GM23338 (cell line): ENCODE measurements at regions not wholly inside any gene's neighbourhood (a gene's known extent, or its start where the extent isn't known, plus 50 kb on each side); places are given as distances from the start of the nearest gene placed in this dataset.

Source experiments
- ATAC-seq: fragments of 200-7000 bp; cut with Tn5 transposase; 3 replicates; pipeline ENCODE4 v1.9.1; 2020
- DNase-seq: peaks from one replicate; pipeline ENCODE4 v3.0.0-alpha.2; 2015; ENCODE audit warnings: low spot score
- H2AFZ ChIP-seq: fragments of 200-600 bp; sonication (generic); 2 replicates; pipeline ENCODE4 v1.8.0; 2016; ENCODE audit warnings: antibody characterized with exemption, mild to moderate bottlenecking, moderate library complexity
- H3F3A ChIP-seq: fragments of 200-600 bp; sonication (generic); replicated peaks from 2 replicates; pipeline ENCODE4 v1.8.0; 2017; ENCODE audit warnings: antibody characterized with exemption, mixed run types, low read depth
- H3K27ac ChIP-seq: fragments of 200-600 bp; sonication (generic); 2 replicates; pipeline ENCODE4 v1.6.1; 2016; ENCODE audit warnings: low read depth
- H3K27me3 ChIP-seq: fragments of 200-600 bp; sonication (generic); 2 replicates; pipeline ENCODE4 v1.8.0; 2016; ENCODE audit warnings: mild to moderate bottlenecking, mixed run types, moderate library complexity; ENCODE audit not compliant: insufficient read depth
- H3K36me3 ChIP-seq: fragments of 200-600 bp; sonication (generic); 2 replicates; pipeline ENCODE4 v1.8.0; 2016; ENCODE audit warnings: mild to moderate bottlenecking; ENCODE audit not compliant: insufficient read depth
- H3K4me1 ChIP-seq: fragments of 200-600 bp; sonication (generic); 2 replicates; pipeline ENCODE4 v1.8.0; 2016; ENCODE audit warnings: mild to moderate bottlenecking, moderate library complexity; ENCODE audit not compliant: insufficient read depth
- H3K4me2 ChIP-seq: fragments of 200-600 bp; sonication (generic); 2 replicates; pipeline ENCODE4 v1.7.1; 2017; ENCODE audit warnings: mixed run types
- H3K4me3 ChIP-seq: fragments of 200-600 bp; sonication (generic); 2 replicates; pipeline ENCODE4 v1.6.1; 2016; ENCODE audit warnings: mixed run types
- H3K79me2 ChIP-seq: fragments of 200-600 bp; sonication (generic); replicated peaks from 2 replicates; pipeline ENCODE4 v1.8.0; 2017; ENCODE audit warnings: mild to moderate bottlenecking; ENCODE audit not compliant: insufficient read depth
- H3K9me2 ChIP-seq: fragments of 200-600 bp; sonication (generic); 2 replicates; pipeline ENCODE4 v1.8.0; 2017; ENCODE audit not compliant: insufficient read depth
- H4K20me1 ChIP-seq: fragments of 200-600 bp; sonication (generic); replicated peaks from 2 replicates; pipeline ENCODE4 v1.8.0; 2017; ENCODE audit warnings: mild to moderate bottlenecking; ENCODE audit not compliant: insufficient read depth
- H3K27ac Mint-ChIP-seq: 2 replicates; pipeline ENCODE4 v1.8.0; 2020; ENCODE audit warnings: inconsistent platforms, mild to moderate bottlenecking, moderate library complexity, mixed read lengths
- H3K27me3 Mint-ChIP-seq: 3 replicates; pipeline ENCODE4 v1.8.0; 2022; ENCODE audit warnings: low read depth, mild to moderate bottlenecking, moderate library complexity, mixed read lengths, inconsistent platforms; ENCODE audit not compliant: insufficient read depth, poor library complexity
- H3K36me3 Mint-ChIP-seq: 3 replicates; pipeline ENCODE4 v1.8.0; 2021; ENCODE audit warnings: low read depth, mild to moderate bottlenecking, inconsistent platforms, moderate library complexity, mixed read lengths
- H3K4me1 Mint-ChIP-seq: 3 replicates; pipeline ENCODE4 v1.8.0; 2020; ENCODE audit warnings: mild to moderate bottlenecking, inconsistent platforms, mixed read lengths
- H3K4me3 Mint-ChIP-seq: 3 replicates; pipeline ENCODE4 v1.8.0; 2021; ENCODE audit warnings: moderate library complexity, mild to moderate bottlenecking, inconsistent platforms, mixed read lengths
- H3K9me3 Mint-ChIP-seq: 3 replicates; pipeline ENCODE4 v1.8.0; 2020; ENCODE audit warnings: moderate library complexity, mild to moderate bottlenecking, inconsistent platforms, mixed read lengths
- NANOG ChIP-seq: IDR thresholded peaks from 2 replicates; pipeline ENCODE4 v1.6.1; 2016; ENCODE audit warnings: antibody characterized with exemption, borderline replicate concordance
- POLR2AphosphoS5 ChIP-seq: IDR thresholded peaks from 2 replicates; pipeline ENCODE4 v1.6.1; 2016; ENCODE audit warnings: antibody characterized with exemption, low read depth
- STAT1 ChIP-seq: IDR thresholded peaks from one replicate; pipeline ENCODE4 v1.6.1; 2016; ENCODE audit warnings: antibody characterized with exemption; ENCODE audit not compliant: unreplicated experiment
- ZNF114 ChIP-seq: fragments of 250-450 bp; sonication (Bioruptor Pico); IDR thresholded peaks from 2 replicates; pipeline ENCODE4 v1.5.0; 2020; ENCODE audit warnings: mild to moderate bottlenecking, moderate library complexity
- ZNF331 ChIP-seq: fragments of 250-450 bp; sonication (Bioruptor Pico); IDR thresholded peaks from 2 replicates; pipeline ENCODE4 v1.5.0; 2020; ENCODE audit warnings: low read depth, mild to moderate bottlenecking, moderate library complexity
- TF ChIP-seq, protein P1 (sequence below), 2 experiments: fragments of 200-600 bp in 1 of 2; sonication (generic) in 1 of 2; conservative IDR thresholded peaks; 2 replicates each; pipeline versions ENCODE4 v1.5.1 to v1.6.1; 2016 to 2017; ENCODE audit warnings: antibody characterized with exemption in 2 of 2, low read depth in 2 of 2, mild to moderate bottlenecking in 2 of 2, moderate library complexity in 1 of 2
- TF ChIP-seq, protein P2 (sequence below): IDR thresholded peaks from one replicate; pipeline ENCODE4 v1.6.1; 2018; ENCODE audit warnings: antibody characterized with exemption; ENCODE audit not compliant: unreplicated experiment

DNA sequence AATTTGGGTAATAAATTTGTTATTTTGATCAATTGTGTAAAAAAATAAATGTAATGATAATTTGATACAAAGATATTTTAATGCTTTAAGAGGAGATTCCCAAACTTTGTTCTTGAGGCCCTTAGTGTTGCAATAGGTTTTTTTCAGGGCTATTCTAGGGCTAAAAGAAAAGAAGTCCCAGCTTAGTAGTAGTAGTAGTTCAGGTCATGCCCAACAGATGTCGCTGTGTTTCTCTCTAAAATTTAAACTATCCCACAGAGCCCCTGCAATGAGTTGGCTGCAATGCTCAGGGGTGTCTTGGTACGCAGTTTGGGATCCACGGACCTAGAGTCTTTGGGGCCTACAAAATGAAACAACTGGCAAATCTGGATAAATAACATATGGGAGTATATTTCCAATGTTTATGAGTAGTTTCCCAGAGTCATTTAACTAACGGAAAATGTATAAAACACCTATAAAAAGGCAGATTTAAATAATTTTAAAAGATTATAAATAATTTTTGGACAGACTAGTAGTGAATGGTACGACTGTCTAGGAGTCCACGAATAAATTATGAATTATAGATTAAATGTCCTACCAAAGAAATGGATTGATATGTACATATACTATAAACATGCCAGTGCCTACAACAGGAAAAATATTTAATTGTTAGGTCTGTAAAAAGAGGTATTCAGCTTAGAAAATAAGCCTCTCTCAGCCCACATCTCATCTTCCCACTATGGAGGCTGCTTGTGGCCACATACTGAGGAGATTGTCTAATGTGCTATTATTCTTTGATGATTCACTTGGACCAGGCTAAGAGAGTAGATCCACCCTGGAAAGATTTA is 228.5 kb upstream of the PMFBP1 start:
- no peak overlapping the region for H3K27ac ChIP-seq
- H3K36me3 ChIP-seq: no peaks in the 10 kb centered on the region
- Mint-ChIP-seq H3K4me3 (no peak overlapping the region), H3K27me3 (no peaks in the 10 kb centered on the region), H3K9me3 (peaks cover 1% of the 10 kb centered on the region; the same call in 2 of the 3 replicates), H3K36me3 (peaks cover 6% of the 10 kb centered on the region), H3K27ac (0 out of 2 replicates have a peak overlapping the region, but pooled peaks have one; percentile 13), H3K4me1 (peaks cover 6% of the 10 kb centered on the region; the same call in 2 of the 3 replicates)
- no peaks in the 10 kb centered on the region for H4K20me1 ChIP-seq
- H3K9me2 ChIP-seq: no peaks in the 10 kb centered on the region
- H3K4me1 ChIP-seq: no peaks in the 10 kb centered on the region
- no peak for TF ChIP-seq ZNF114
- TF ChIP-seq, protein P1, sequence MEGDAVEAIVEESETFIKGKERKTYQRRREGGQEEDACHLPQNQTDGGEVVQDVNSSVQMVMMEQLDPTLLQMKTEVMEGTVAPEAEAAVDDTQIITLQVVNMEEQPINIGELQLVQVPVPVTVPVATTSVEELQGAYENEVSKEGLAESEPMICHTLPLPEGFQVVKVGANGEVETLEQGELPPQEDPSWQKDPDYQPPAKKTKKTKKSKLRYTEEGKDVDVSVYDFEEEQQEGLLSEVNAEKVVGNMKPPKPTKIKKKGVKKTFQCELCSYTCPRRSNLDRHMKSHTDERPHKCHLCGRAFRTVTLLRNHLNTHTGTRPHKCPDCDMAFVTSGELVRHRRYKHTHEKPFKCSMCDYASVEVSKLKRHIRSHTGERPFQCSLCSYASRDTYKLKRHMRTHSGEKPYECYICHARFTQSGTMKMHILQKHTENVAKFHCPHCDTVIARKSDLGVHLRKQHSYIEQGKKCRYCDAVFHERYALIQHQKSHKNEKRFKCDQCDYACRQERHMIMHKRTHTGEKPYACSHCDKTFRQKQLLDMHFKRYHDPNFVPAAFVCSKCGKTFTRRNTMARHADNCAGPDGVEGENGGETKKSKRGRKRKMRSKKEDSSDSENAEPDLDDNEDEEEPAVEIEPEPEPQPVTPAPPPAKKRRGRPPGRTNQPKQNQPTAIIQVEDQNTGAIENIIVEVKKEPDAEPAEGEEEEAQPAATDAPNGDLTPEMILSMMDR (conservative IDR thresholded peaks at IDR 0.05; ENCODE audit: low read depth in 2 of 2): peak; percentile 69 to 82
- DNase-seq (peak; percentile 84), ATAC-seq (peak; percentile 96)
- no peak overlapping the region for H3K4me3 ChIP-seq
- no peaks in the 10 kb centered on the region for H3K79me2 ChIP-seq
- H2AFZ ChIP-seq: no peak overlapping the region
- no peaks in the 10 kb centered on the region for H3K27me3 ChIP-seq
- H3F3A ChIP-seq: no peaks in the 10 kb centered on the region
- no peak overlapping the region for H3K4me2 ChIP-seq

DNA sequence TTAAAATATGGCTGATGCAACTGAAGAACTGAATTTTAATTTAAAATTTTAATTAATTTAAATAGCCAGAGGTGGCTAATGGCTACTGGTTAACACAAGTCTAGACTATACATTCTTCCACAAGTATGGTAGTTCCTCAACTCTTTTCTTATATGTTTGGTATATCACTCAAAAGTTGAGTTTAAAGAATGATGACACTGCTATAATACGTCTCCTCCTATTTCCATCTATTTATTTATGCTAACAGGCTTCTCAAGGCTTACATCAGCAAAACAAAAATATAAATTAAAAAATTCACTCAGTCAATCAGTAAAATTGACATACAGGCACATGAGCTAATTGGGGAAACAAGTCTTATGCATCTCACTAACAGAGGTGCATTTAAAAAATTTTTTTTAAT is 227.9 kb upstream of the PMFBP1 start:
- no peak for DNase-seq
- Histone ChIP-seq H3K27ac (no peak overlapping the region), H3K9me2 (no peaks in the 10 kb centered on the region), H4K20me1 (no peaks in the 10 kb centered on the region), H3K4me3 (no peak overlapping the region), H3K27me3 (no peaks in the 10 kb centered on the region), H3F3A (no peaks in the 10 kb centered on the region), H3K4me2 (no peak overlapping the region), H3K79me2 (no peaks in the 10 kb centered on the region), H3K4me1 (no peaks in the 10 kb centered on the region), H2AFZ (no peak overlapping the region), H3K36me3 (no peaks in the 10 kb centered on the region; the same call in 1 of the 2 replicates)
- Mint-ChIP-seq H3K9me3 (peaks cover 6% of the 10 kb centered on the region), H3K4me3 (no peak overlapping the region), H3K27me3 (no peaks in the 10 kb centered on the region), H3K36me3 (peaks cover 7% of the 10 kb centered on the region; the same call in 1 of the 3 replicates), H3K27ac (no peak overlapping the region), H3K4me1 (peaks cover 6% of the 10 kb centered on the region; the same call in 2 of the 3 replicates)
- ATAC-seq: no peak
- TF ChIP-seq NANOG: no peak

DNA sequence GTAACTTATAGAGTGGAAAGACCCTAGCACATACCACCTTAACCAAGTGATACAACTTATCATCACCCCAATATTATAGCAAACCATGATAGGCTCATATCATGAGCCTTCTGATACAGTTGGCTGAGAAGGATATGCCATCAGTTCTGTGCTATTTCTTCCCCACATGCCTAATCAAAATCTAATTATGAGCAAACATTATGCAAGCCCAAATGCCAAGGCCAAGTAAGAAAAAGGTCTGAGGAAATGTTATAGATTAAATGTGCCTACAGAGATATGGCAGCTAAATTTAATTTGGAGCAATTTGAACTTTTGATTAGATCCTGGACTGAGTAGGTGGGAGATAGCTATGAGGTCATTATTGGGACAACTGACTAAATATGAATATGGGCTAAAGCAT is 225.9 kb upstream of the PMFBP1 start:
- DNase-seq (no peak), ATAC-seq (no peak)
- Mint-ChIP-seq H3K36me3 (peaks cover 18% of the 10 kb centered on the region; the same call in 2 of the 3 replicates), H3K27ac (no peak overlapping the region), H3K4me1 (peaks cover 6% of the 10 kb centered on the region; the same call in 2 of the 3 replicates), H3K4me3 (no peak overlapping the region), H3K27me3 (no peaks in the 10 kb centered on the region), H3K9me3 (peaks cover 16% of the 10 kb centered on the region)
- Histone ChIP-seq H3K27me3 (no peaks in the 10 kb centered on the region), H3K27ac (no peak overlapping the region), H3K9me2 (no peaks in the 10 kb centered on the region), H3K4me3 (no peak overlapping the region), H3F3A (no peaks in the 10 kb centered on the region), H3K4me1 (no peaks in the 10 kb centered on the region), H3K36me3 (no peaks in the 10 kb centered on the region; the same call in 1 of the 2 replicates), H3K79me2 (no peaks in the 10 kb centered on the region), H3K4me2 (no peak overlapping the region), H2AFZ (no peak overlapping the region), H4K20me1 (no peaks in the 10 kb centered on the region)
- TF ChIP-seq, protein P2, sequence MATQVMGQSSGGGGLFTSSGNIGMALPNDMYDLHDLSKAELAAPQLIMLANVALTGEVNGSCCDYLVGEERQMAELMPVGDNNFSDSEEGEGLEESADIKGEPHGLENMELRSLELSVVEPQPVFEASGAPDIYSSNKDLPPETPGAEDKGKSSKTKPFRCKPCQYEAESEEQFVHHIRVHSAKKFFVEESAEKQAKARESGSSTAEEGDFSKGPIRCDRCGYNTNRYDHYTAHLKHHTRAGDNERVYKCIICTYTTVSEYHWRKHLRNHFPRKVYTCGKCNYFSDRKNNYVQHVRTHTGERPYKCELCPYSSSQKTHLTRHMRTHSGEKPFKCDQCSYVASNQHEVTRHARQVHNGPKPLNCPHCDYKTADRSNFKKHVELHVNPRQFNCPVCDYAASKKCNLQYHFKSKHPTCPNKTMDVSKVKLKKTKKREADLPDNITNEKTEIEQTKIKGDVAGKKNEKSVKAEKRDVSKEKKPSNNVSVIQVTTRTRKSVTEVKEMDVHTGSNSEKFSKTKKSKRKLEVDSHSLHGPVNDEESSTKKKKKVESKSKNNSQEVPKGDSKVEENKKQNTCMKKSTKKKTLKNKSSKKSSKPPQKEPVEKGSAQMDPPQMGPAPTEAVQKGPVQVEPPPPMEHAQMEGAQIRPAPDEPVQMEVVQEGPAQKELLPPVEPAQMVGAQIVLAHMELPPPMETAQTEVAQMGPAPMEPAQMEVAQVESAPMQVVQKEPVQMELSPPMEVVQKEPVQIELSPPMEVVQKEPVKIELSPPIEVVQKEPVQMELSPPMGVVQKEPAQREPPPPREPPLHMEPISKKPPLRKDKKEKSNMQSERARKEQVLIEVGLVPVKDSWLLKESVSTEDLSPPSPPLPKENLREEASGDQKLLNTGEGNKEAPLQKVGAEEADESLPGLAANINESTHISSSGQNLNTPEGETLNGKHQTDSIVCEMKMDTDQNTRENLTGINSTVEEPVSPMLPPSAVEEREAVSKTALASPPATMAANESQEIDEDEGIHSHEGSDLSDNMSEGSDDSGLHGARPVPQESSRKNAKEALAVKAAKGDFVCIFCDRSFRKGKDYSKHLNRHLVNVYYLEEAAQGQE: no peak
- TF ChIP-seq POLR2AphosphoS5 (no peak), ZNF331 (no peak), ZNF114 (no peak), STAT1 (no peak)
- TF ChIP-seq, protein P1 (conservative IDR thresholded peaks at IDR 0.05; ENCODE audit: low read depth in 2 of 2): no peak
